CD14-positive monocyte (primary cell): ENCODE measurements at regions not wholly inside any gene's neighbourhood (a gene's known extent, or its start where the extent isn't known, plus 50 kb on each side); places are given as distances from the start of the nearest gene placed in this dataset.

ENCODE experiments used
- DNase-seq, 3 donors: peaks; one replicate each; pipeline ENCODE4 v3.0.0-alpha.2; 2011 to 2022
- H2AFZ ChIP-seq: 2 replicates; pipeline ENCODE4 v1.6.0; 2012; ENCODE audit warnings: mild to moderate bottlenecking, low read depth, low read length, inconsistent platforms; ENCODE audit not compliant: insufficient read depth, poor library complexity, severe bottlenecking
- H3K27ac ChIP-seq, 2 donors: 1 replicate in 1 of 2; 2 replicates in 1 of 2; pipeline ENCODE4 v1.5.1; 2012 to 2013; ENCODE audit warnings: low read length in 2 of 2, control low read depth in 1 of 2, inconsistent platforms in 1 of 2, low read depth in 1 of 2, mild to moderate bottlenecking in 1 of 2
- H3K27me3 ChIP-seq, 2 donors: one replicate each; pipeline versions ENCODE4 v1.6.0 to v1.6.1; 2011 to 2013; ENCODE audit warnings: low read length in 2 of 2; ENCODE audit not compliant: control insufficient read depth in 2 of 2, insufficient read depth in 2 of 2
- H3K36me3 ChIP-seq, 2 donors: replicated peaks in 1 of 2; 1 replicate in 1 of 2; 2 replicates in 1 of 2; pipeline versions ENCODE4 v1.5.1 to v1.6.1; 2012 to 2013; ENCODE audit warnings: low read length in 2 of 2, control low read depth in 1 of 2, inconsistent platforms in 1 of 2, mild to moderate bottlenecking in 1 of 2; ENCODE audit not compliant: insufficient read depth in 2 of 2, control insufficient read depth in 1 of 2
- H3K4me1 ChIP-seq, 2 donors: 1 replicate in 1 of 2; 2 replicates in 1 of 2; pipeline versions ENCODE4 v1.5.1 to v1.6.1; 2012 to 2013; ENCODE audit warnings: low read length in 2 of 2, control low read depth in 1 of 2, inconsistent platforms in 1 of 2, mild to moderate bottlenecking in 1 of 2, moderate library complexity in 1 of 2; ENCODE audit not compliant: insufficient read depth in 2 of 2, control insufficient read depth in 1 of 2
- H3K4me2 ChIP-seq: replicated peaks from 2 replicates; pipeline ENCODE3; 2012; ENCODE audit warnings: low read length, moderate library complexity, mild to moderate bottlenecking; ENCODE audit not compliant: poor library complexity, severe bottlenecking; ENCODE audit errors: extremely low read depth
- H3K4me3 ChIP-seq, 3 experiments: fragments of 200-600 bp in 1 of 3; sonication (generic) in 1 of 3; replicated peaks in 1 of 3; 1 replicate in 2 of 3; 2 replicates in 1 of 3; pipeline ENCODE4 v1.5.1; 2011 to 2013; ENCODE audit warnings: low read length in 3 of 3, mild to moderate bottlenecking in 3 of 3, control low read depth in 2 of 3, low read depth in 2 of 3, inconsistent platforms in 1 of 3, moderate library complexity in 1 of 3
- H3K79me2 ChIP-seq: 2 replicates; pipeline ENCODE4 v1.6.0; 2012; ENCODE audit warnings: mild to moderate bottlenecking, control low read depth, inconsistent platforms, low read length, moderate library complexity; ENCODE audit not compliant: insufficient read depth
- H3K9ac ChIP-seq: 2 replicates; pipeline ENCODE4 v1.6.0; 2017; ENCODE audit warnings: low read length, mild to moderate bottlenecking; ENCODE audit not compliant: insufficient read depth, poor library complexity, severe bottlenecking
- H3K9me3 ChIP-seq, 2 donors: replicated peaks in 1 of 2; 1 replicate in 1 of 2; 2 replicates in 1 of 2; pipeline versions ENCODE4 v1.5.1 to v1.6.1; 2012 to 2013; ENCODE audit warnings: low read length in 2 of 2, control low read depth in 1 of 2; ENCODE audit not compliant: control insufficient read depth in 1 of 2, insufficient read depth in 1 of 2
- H4K20me1 ChIP-seq: 2 replicates; pipeline ENCODE4 v1.6.0; 2012; ENCODE audit warnings: mild to moderate bottlenecking, low read length, control low read depth, moderate library complexity; ENCODE audit not compliant: insufficient read depth
- H3K27ac Mint-ChIP-seq, 7 donors: one replicate each; pipeline ENCODE4 v1.8.0; 2020; ENCODE audit warnings: mild to moderate bottlenecking in 7 of 7, mixed read lengths in 7 of 7, moderate library complexity in 6 of 7, inconsistent platforms in 2 of 7
- H3K27me3 Mint-ChIP-seq, 3 donors: one replicate each; pipeline ENCODE4 v1.8.0; 2021 to 2022; ENCODE audit warnings: low read depth in 3 of 3, mild to moderate bottlenecking in 3 of 3, mixed read lengths in 3 of 3, moderate library complexity in 3 of 3, inconsistent platforms in 1 of 3
- H3K36me3 Mint-ChIP-seq, 2 donors: one replicate each; pipeline ENCODE4 v1.8.0; 2020; ENCODE audit warnings: mixed read lengths in 2 of 2, inconsistent platforms in 1 of 2, mild to moderate bottlenecking in 1 of 2
- H3K4me1 Mint-ChIP-seq: one replicate; pipeline ENCODE4 v1.8.0; 2020; ENCODE audit warnings: mild to moderate bottlenecking, mixed read lengths
- H3K4me3 Mint-ChIP-seq, 2 donors: one replicate each; pipeline ENCODE4 v1.8.0; 2020; ENCODE audit warnings: mild to moderate bottlenecking in 2 of 2, mixed read lengths in 2 of 2, moderate library complexity in 1 of 2
- H3K9me3 Mint-ChIP-seq, 7 donors: one replicate each; pipeline ENCODE4 v1.8.0; 2020 to 2022; ENCODE audit warnings: mixed read lengths in 7 of 7, mild to moderate bottlenecking in 6 of 7, moderate library complexity in 6 of 7, inconsistent platforms in 2 of 7
- CTCF ChIP-seq: fragments of 200-600 bp; IDR thresholded peaks from one replicate; pipeline ENCODE4 v1.8.0; 2022; ENCODE audit warnings: antibody characterized with exemption, mild to moderate bottlenecking
- WGBS: methylation state at CpG from one replicate; pipeline ENCODE4 v1.1.5; 2013; ENCODE audit warnings: missing lambda C conversion rate; ENCODE audit not compliant: insufficient coverage; 5-methylcytosine and 5-hydroxymethylcytosine counted together
- intact Hi-C, 2 donors: fragments of 100-400 bp; cut with micrococcal nuclease; formaldehyde crosslinking; loops; one replicate each; pipeline versions ENCODE4 v1.15.0 to v1.15.1; 2023

GRCh38 chr5:21623831-21624230 lies 1229.3 kb downstream of the CDH12 start:
- Histone ChIP-seq H3K36me3 (no peaks in the 10 kb centered on the region), H3K4me2 (no peak overlapping the region), H3K4me1 (no peaks in the 10 kb centered on the region), H3K9ac (no peak overlapping the region), H3K4me3 (no peak overlapping the region), H4K20me1 (no peaks in the 10 kb centered on the region), H2AFZ (no peak overlapping the region), H3K27me3 (no peaks in the 10 kb centered on the region), H3K79me2 (no peaks in the 10 kb centered on the region), H3K27ac (no peak overlapping the region), H3K9me3 (peaks cover 7 to 9% of the 10 kb centered on the region in 2 donors)
- peaks cover 2 to 15% (median 6%) of the 10 kb centered on the region in 7 donors for H3K9me3 Mint-ChIP-seq
- H3K4me3 Mint-ChIP-seq, result no peak overlapping the region
- DNase-seq, result no peak
- H3K27me3 Mint-ChIP-seq, result peaks cover 0 to 1% (median 0%) of the 10 kb centered on the region in 3 donors
- H3K4me1 Mint-ChIP-seq, result no peaks in the 10 kb centered on the region
- no peak for TF ChIP-seq CTCF
- no peak overlapping the region for H3K27ac Mint-ChIP-seq
- H3K36me3 Mint-ChIP-seq, result no peaks in the 10 kb centered on the region
- intact Hi-C loops, result no loop called here
- WGBS, result no CpG with 5 or more reads among the region's 2 CpGs

GRCh38 chr5:21615195-21615765 lies 1237.9 kb downstream of the CDH12 start:
- H3K27ac ChIP-seq, result no peak overlapping the region
- H4K20me1 ChIP-seq, result no peaks in the 10 kb centered on the region
- H3K9ac ChIP-seq, result no peak overlapping the region
- intact Hi-C loops, result no loop called here
- H3K4me2 ChIP-seq, result no peak overlapping the region
- Mint-ChIP-seq H3K27me3 (peaks cover 0 to 3% (median 1%) of the 10 kb centered on the region in 3 donors), H3K36me3 (no peaks in the 10 kb centered on the region), H3K9me3 (peaks cover 2 to 18% (median 13%) of the 10 kb centered on the region in 7 donors), H3K4me1 (no peaks in the 10 kb centered on the region), H3K27ac (no peak overlapping the region), H3K4me3 (no peak overlapping the region)
- no peak for DNase-seq
- H2AFZ ChIP-seq, result no peak overlapping the region
- peaks cover 8 to 18% of the 10 kb centered on the region in 2 donors for H3K9me3 ChIP-seq
- no peaks in the 10 kb centered on the region for H3K4me1 ChIP-seq
- 96% methylated on average over 12 of the region's 16 CpGs for WGBS
- no peaks in the 10 kb centered on the region for H3K36me3 ChIP-seq
- no peak overlapping the region for H3K4me3 ChIP-seq
- H3K79me2 ChIP-seq, result no peaks in the 10 kb centered on the region
- H3K27me3 ChIP-seq, result no peaks in the 10 kb centered on the region
- no peak for TF ChIP-seq CTCF
